GM20000 (cell line): ENCODE measurements at regions not wholly inside any gene's neighbourhood (a gene's known extent, or its start where the extent isn't known, plus 50 kb on each side); places are given as distances from the start of the nearest gene placed in this dataset.

Source experiments
- DNase-seq: peaks from one replicate; pipeline ENCODE4 v3.0.0; 2012; ENCODE audit warnings: low spot score
- TF ChIP-seq, protein P1 (sequence below): IDR thresholded peaks from 2 replicates; pipeline ENCODE4 v1.5.1; 2012; ENCODE audit warnings: mild to moderate bottlenecking, control low read depth; ENCODE audit errors: extremely low read depth, missing control alignments

DNA sequence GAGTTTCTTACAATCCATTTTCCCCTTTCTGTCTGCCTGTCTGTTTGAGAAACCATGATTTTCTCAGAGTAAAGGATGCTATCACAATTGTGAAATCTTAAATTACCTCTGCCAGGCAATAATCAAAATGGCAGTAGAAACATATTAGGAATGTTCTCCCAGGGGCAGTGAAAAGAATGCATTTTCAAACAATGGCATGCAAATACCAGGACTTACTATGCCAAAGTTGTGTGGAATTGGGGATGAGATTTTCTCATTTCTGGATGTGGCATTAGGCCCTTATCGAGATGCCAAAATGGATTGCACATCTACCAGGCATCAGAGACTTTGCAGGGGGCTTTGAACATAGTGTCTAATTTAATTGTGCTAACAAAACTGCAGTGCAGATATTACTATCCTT is 821.4 kb downstream of the RNF144A start:
- TF ChIP-seq, protein P1, sequence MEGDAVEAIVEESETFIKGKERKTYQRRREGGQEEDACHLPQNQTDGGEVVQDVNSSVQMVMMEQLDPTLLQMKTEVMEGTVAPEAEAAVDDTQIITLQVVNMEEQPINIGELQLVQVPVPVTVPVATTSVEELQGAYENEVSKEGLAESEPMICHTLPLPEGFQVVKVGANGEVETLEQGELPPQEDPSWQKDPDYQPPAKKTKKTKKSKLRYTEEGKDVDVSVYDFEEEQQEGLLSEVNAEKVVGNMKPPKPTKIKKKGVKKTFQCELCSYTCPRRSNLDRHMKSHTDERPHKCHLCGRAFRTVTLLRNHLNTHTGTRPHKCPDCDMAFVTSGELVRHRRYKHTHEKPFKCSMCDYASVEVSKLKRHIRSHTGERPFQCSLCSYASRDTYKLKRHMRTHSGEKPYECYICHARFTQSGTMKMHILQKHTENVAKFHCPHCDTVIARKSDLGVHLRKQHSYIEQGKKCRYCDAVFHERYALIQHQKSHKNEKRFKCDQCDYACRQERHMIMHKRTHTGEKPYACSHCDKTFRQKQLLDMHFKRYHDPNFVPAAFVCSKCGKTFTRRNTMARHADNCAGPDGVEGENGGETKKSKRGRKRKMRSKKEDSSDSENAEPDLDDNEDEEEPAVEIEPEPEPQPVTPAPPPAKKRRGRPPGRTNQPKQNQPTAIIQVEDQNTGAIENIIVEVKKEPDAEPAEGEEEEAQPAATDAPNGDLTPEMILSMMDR: no peak
- no peak for DNase-seq

GRCh38 chr2:7740114-7740513 is 822.9 kb downstream of the RNF144A start:
- DNase-seq: no peak
- TF ChIP-seq, protein P1: no peak

GRCh38 chr2:7742301-7742700 is 825.1 kb downstream of the RNF144A start:
- TF ChIP-seq, protein P1: no peak
- no peak for DNase-seq

DNA sequence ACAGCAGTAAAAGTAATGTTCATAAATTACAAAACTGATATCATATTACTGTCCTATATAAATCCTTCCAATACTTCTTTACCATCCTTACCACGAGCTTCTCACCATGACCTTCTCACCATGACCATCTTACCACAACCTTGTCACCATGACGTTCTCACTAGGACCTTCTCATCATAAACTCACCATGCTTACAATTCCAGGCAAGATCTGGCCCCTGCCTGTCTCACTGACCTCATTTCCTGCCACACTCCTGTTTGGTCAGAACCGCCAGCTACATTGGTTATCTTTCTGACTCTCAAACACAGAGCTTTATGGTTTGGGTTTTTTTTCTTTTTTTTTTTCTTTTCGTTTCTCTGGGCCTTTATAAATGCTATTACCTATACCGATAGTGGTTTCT is 827.6 kb downstream of the RNF144A start:
- no peak for DNase-seq
- TF ChIP-seq, protein P1: no peak

GRCh38 chr2:7745369-7745768 is 828.2 kb downstream of the RNF144A start:
- TF ChIP-seq, protein P1: no peak
- DNase-seq: no peak

DNA sequence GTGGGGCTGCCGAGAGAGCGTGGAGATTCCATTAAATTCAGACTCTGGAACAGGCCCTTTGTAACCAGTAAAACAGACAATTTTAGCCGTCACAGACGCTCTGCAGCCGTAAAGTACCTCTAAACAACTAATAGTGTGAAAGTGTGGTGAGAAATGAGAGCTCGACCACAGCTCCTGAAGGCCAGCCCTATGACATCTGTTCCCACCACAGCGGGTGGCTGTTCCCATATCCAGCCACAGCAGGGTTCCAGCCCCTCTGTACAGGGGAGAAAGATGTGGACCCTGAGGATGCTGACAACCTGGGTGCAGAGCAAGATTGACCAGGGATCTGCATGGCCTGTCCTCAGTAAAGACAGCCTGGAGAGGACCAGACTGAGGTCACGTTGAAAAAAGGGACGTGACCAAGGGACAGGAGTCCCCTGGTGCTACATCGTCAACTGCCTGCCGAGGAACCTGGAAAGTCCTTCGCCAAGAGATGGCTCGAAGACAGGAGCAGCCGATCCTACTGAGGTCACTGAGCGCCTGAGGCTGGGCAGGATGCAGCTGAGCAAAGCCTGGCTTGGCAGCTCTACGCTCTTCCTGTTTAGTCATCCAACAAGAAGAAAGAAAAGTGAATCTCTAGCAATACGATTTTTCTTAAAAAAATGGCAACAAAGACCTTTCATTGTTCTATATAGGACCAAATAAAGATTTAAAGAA is 831.7 kb downstream of the RNF144A start:
- TF ChIP-seq, protein P1: no peak
- DNase-seq: no peak

DNA sequence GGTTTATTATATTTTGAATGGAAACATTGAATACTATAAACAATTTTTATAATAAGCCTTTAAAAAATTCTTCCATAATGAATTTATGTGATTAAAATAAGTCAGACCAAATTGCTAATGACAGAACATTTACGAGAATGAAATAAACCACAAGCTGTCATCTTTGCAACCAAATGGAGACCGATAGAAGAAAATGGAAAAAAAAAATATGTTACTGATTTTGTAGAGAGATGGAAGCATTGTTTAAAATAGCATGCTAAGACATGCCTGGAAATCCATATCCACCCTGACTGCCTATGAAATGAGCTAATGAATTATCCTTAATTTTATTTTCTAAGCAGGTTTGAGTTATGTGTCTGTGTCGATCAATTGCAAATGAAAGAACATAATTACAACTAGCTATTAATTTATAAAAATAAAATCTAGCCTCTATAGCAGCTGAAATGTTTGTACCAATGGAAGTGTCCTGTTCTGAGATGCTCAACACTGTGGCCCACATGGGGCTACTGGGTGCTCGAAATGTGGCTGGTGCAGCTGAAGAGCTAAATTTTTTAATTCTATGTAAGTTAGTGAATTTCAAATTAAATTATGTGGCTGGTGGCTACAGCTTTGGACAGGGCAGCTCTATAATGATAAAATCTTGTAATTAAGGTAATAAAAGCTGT is 832.8 kb downstream of the RNF144A start:
- DNase-seq: no peak
- TF ChIP-seq, protein P1: no peak
